ENCODE measurements at regions not wholly inside any gene's neighbourhood (a gene's known extent, or its start where the extent isn't known, plus 50 kb on each side); places are given as distances from the start of the nearest gene placed in this dataset.

- no peak for DNase-seq (ENCODE audit: low spot score)
Observed at GRCh38 chr7:138257459-138258196, 181.4 kb downstream of the AKR1D1 start.

- DNase-seq (ENCODE audit: low spot score), result no peak
Observed at GRCh38 chr7:138258197-138258559, 181.9 kb downstream of the AKR1D1 start.

GRCh38 chr7:138259675-138260074, 183.4 kb downstream of the AKR1D1 start:
- no peak for DNase-seq (ENCODE audit: low spot score)

GRCh38 chr7:138267934-138268333, 191.7 kb downstream of the AKR1D1 start:
- DNase-seq (ENCODE audit: low spot score), result no peak

GRCh38 chr7:138276891-138277290, 183.2 kb upstream of the TRIM24 start:
- DNase-seq (ENCODE audit: low spot score), result no peak

GRCh38 chr7:138278601-138279000, 181.5 kb upstream of the TRIM24 start:
- no peak for DNase-seq (ENCODE audit: low spot score)

GRCh38 chr7:138282997-138283396, 177.1 kb upstream of the TRIM24 start:
- no peak for DNase-seq (ENCODE audit: low spot score)

- no peak for DNase-seq (ENCODE audit: low spot score)
Observed at GRCh38 chr7:138285129-138285528, 174.9 kb upstream of the TRIM24 start.

- DNase-seq (ENCODE audit: low spot score), result no peak
Observed at GRCh38 chr7:138286846-138287245, 173.2 kb upstream of the TRIM24 start.

GRCh38 chr7:138287549-138287948, 172.5 kb upstream of the TRIM24 start:
- no peak for DNase-seq (ENCODE audit: low spot score)

GRCh38 chr7:138289082-138289481, 171.0 kb upstream of the TRIM24 start:
- no peak for DNase-seq (ENCODE audit: low spot score)

GRCh38 chr7:138289864-138290263, 170.2 kb upstream of the TRIM24 start:
- DNase-seq (ENCODE audit: low spot score), result no peak

GRCh38 chr7:138292951-138293350, 167.1 kb upstream of the TRIM24 start:
- no peak for DNase-seq (ENCODE audit: low spot score)

- DNase-seq (ENCODE audit: low spot score), result no peak
Observed at GRCh38 chr7:138295049-138295637, 164.9 kb upstream of the TRIM24 start.

- no peak for DNase-seq (ENCODE audit: low spot score)
Observed at GRCh38 chr7:138297526-138297925, 162.5 kb upstream of the TRIM24 start.

- no peak for DNase-seq (ENCODE audit: low spot score)
Observed at GRCh38 chr7:138299066-138299465, 161.0 kb upstream of the TRIM24 start.

- DNase-seq (ENCODE audit: low spot score), result no peak
Observed at GRCh38 chr7:138303230-138304070, 156.6 kb upstream of the TRIM24 start.

- DNase-seq (ENCODE audit: low spot score), result no peak
Observed at GRCh38 chr7:138304071-138304320, 156.1 kb upstream of the TRIM24 start.

GRCh38 chr7:138307633-138308032, 152.4 kb upstream of the TRIM24 start:
- no peak for DNase-seq (ENCODE audit: low spot score)

GRCh38 chr7:138308136-138308535, 151.9 kb upstream of the TRIM24 start:
- DNase-seq (ENCODE audit: low spot score), result no peak

- no peak for DNase-seq (ENCODE audit: low spot score)
Observed at GRCh38 chr7:138309186-138309585, 150.9 kb upstream of the TRIM24 start.

GRCh38 chr7:138313829-138314178, 146.3 kb upstream of the TRIM24 start:
- no peak for DNase-seq (ENCODE audit: low spot score)

- no peak for DNase-seq (ENCODE audit: low spot score)
Observed at GRCh38 chr7:138316421-138317043, 143.5 kb upstream of the TRIM24 start.
